ENCODE measurements at regions not wholly inside any gene's neighbourhood (a gene's known extent, or its start where the extent isn't known, plus 50 kb on each side); places are given as distances from the start of the nearest gene placed in this dataset.

DNA sequence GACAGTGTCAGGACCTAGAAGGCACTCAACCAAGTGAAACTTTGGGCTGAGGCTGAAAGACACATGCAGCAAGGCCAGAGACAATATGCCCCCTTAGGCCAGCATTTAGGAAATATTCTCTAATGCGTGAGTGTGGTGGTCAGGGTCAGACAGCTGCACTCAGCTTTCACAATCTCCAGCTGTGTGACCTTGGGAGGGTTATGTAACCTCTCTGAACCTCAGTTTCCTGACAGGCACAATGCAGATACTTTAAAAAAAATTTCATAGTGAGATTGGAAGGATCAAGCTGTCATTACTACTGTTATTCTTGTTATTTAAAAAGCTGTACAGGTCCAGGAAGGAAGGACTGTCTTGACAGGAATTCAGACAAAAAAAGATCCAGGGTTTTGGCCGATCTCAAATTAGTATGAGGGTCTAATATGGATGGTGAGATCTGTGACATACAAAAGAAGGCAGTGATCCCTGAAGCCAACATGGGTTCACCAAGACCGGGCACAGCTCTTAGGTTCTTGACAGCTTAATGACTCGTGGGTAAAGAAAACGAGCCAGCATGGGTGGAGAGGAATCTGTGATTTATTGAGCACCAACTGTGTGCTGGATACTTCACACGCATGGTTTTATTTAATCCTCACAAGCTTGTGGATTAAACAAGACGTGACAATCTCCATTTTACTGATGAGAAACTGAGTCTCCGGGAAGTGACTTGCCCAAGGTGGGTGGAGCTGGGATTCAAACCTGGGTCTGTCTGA is 54.6 kb upstream of the POU3F1 start:
- Mint-ChIP-seq H3K4me1 (peaks cover 22% of the 10 kb centered on the region), H3K27ac (no peak overlapping the region), H3K4me3 (no peak overlapping the region), H3K9me3 (no peaks in the 10 kb centered on the region; the same call in 2 of the 3 replicates), H3K36me3 (ENCODE audit: low read depth) (peaks cover 21% of the 10 kb centered on the region), H3K27me3 (ENCODE audit: insufficient read depth, low read depth, poor library complexity) (peaks cover 4% of the 10 kb centered on the region)
- DNase-seq (ENCODE audit: low spot score) (no peak), ATAC-seq (no peak)
- no peak overlapping the region for H3K4me3 ChIP-seq
- no peaks in the 10 kb centered on the region for H3K9me2 ChIP-seq (ENCODE audit: insufficient read depth)
- no peak overlapping the region for H2AFZ ChIP-seq
- H3F3A ChIP-seq (replicated peaks; ENCODE audit: low read depth), result no peaks in the 10 kb centered on the region
- H3K4me2 ChIP-seq, result no peak overlapping the region
- H3K36me3 ChIP-seq (ENCODE audit: insufficient read depth), result no peaks in the 10 kb centered on the region
- peaks cover 6% of the 10 kb centered on the region for H3K4me1 ChIP-seq (ENCODE audit: insufficient read depth)
- no peaks in the 10 kb centered on the region for H4K20me1 ChIP-seq (replicated peaks; ENCODE audit: insufficient read depth)
- no peaks in the 10 kb centered on the region for H3K79me2 ChIP-seq (replicated peaks; ENCODE audit: insufficient read depth)
- H3K27ac ChIP-seq (ENCODE audit: low read depth), result no peak overlapping the region
- no peaks in the 10 kb centered on the region for H3K27me3 ChIP-seq (ENCODE audit: insufficient read depth)
- TF ChIP-seq, protein P1, sequence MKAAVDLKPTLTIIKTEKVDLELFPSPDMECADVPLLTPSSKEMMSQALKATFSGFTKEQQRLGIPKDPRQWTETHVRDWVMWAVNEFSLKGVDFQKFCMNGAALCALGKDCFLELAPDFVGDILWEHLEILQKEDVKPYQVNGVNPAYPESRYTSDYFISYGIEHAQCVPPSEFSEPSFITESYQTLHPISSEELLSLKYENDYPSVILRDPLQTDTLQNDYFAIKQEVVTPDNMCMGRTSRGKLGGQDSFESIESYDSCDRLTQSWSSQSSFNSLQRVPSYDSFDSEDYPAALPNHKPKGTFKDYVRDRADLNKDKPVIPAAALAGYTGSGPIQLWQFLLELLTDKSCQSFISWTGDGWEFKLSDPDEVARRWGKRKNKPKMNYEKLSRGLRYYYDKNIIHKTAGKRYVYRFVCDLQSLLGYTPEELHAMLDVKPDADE (IDR thresholded peaks at IDR 0.05), result no peak
- TF ChIP-seq, protein P2, sequence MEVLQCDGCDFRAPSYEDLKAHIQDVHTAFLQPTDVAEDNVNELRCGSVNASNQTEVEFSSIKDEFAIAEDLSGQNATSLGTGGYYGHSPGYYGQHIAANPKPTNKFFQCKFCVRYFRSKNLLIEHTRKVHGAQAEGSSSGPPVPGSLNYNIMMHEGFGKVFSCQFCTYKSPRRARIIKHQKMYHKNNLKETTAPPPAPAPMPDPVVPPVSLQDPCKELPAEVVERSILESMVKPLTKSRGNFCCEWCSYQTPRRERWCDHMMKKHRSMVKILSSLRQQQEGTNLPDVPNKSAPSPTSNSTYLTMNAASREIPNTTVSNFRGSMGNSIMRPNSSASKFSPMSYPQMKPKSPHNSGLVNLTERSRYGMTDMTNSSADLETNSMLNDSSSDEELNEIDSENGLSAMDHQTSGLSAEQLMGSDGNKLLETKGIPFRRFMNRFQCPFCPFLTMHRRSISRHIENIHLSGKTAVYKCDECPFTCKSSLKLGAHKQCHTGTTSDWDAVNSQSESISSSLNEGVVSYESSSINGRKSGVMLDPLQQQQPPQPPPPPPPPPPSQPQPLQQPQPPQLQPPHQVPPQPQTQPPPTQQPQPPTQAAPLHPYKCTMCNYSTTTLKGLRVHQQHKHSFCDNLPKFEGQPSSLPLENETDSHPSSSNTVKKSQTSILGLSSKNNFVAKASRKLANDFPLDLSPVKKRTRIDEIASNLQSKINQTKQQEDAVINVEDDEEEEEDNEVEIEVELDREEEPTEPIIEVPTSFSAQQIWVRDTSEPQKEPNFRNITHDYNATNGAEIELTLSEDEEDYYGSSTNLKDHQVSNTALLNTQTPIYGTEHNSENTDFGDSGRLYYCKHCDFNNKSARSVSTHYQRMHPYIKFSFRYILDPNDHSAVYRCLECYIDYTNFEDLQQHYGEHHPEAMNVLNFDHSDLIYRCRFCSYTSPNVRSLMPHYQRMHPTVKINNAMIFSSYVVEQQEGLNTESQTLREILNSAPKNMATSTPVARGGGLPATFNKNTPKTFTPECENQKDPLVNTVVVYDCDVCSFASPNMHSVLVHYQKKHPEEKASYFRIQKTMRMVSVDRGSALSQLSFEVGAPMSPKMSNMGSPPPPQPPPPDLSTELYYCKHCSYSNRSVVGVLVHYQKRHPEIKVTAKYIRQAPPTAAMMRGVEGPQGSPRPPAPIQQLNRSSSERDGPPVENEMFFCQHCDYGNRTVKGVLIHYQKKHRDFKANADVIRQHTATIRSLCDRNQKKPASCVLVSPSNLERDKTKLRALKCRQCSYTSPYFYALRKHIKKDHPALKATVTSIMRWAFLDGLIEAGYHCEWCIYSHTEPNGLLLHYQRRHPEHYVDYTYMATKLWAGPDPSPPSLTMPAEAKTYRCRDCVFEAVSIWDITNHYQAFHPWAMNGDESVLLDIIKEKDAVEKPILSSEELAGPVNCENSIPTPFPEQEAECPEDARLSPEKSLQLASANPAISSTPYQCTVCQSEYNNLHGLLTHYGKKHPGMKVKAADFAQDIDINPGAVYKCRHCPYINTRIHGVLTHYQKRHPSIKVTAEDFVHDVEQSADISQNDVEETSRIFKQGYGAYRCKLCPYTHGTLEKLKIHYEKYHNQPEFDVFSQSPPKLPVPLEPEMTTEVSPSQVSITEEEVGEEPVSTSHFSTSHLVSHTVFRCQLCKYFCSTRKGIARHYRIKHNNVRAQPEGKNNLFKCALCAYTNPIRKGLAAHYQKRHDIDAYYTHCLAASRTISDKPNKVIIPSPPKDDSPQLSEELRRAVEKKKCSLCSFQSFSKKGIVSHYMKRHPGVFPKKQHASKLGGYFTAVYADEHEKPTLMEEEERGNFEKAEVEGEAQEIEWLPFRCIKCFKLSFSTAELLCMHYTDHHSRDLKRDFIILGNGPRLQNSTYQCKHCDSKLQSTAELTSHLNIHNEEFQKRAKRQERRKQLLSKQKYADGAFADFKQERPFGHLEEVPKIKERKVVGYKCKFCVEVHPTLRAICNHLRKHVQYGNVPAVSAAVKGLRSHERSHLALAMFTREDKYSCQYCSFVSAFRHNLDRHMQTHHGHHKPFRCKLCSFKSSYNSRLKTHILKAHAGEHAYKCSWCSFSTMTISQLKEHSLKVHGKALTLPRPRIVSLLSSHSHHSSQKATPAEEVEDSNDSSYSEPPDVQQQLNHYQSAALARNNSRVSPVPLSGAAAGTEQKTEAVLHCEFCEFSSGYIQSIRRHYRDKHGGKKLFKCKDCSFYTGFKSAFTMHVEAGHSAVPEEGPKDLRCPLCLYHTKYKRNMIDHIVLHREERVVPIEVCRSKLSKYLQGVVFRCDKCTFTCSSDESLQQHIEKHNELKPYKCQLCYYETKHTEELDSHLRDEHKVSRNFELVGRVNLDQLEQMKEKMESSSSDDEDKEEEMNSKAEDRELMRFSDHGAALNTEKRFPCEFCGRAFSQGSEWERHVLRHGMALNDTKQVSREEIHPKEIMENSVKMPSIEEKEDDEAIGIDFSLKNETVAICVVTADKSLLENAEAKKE (CRISPR knock-in tag; IDR thresholded peaks at IDR 0.05), result no peak
- no peak for TF ChIP-seq EZH2phosphoT487 (IDR thresholded peaks at IDR 0.05; ENCODE audit: unreplicated experiment)
- no peak for TF ChIP-seq NANOG (IDR thresholded peaks at IDR 0.05; ENCODE audit: borderline replicate concordance)
- no peak for TF ChIP-seq CREB1 (CRISPR knock-in tag; IDR thresholded peaks at IDR 0.05; ENCODE audit: low read depth)
- TF ChIP-seq ZNF331 (CRISPR knock-in tag; IDR thresholded peaks at IDR 0.05; ENCODE audit: low read depth), result no peak
- TF ChIP-seq, protein P3, sequence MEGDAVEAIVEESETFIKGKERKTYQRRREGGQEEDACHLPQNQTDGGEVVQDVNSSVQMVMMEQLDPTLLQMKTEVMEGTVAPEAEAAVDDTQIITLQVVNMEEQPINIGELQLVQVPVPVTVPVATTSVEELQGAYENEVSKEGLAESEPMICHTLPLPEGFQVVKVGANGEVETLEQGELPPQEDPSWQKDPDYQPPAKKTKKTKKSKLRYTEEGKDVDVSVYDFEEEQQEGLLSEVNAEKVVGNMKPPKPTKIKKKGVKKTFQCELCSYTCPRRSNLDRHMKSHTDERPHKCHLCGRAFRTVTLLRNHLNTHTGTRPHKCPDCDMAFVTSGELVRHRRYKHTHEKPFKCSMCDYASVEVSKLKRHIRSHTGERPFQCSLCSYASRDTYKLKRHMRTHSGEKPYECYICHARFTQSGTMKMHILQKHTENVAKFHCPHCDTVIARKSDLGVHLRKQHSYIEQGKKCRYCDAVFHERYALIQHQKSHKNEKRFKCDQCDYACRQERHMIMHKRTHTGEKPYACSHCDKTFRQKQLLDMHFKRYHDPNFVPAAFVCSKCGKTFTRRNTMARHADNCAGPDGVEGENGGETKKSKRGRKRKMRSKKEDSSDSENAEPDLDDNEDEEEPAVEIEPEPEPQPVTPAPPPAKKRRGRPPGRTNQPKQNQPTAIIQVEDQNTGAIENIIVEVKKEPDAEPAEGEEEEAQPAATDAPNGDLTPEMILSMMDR (conservative IDR thresholded peaks at IDR 0.05; ENCODE audit: low read depth in 2 of 2), result no peak

All from GM23338 (cell line).